K562 (cell line): ENCODE measurements at regions not wholly inside any gene's neighbourhood (a gene's known extent, or its start where the extent isn't known, plus 50 kb on each side); places are given as distances from the start of the nearest gene placed in this dataset.

Experiments used
- ATAC-seq: fragments of 200-7000 bp; cut with Tn5 transposase; 3 replicates; pipeline ENCODE4 v1.9.1; 2020; ENCODE audit warnings: moderate library complexity
- BruUV-seq: library from RNA; stranded (reverse); fragments of 400-500 nt; replicated peaks from 2 replicates; lab custom pipeline; 2021; lab: Mats Ljungman, UMichigan
- CTCF ChIA-PET: fragments of 300-600 bp; formaldehyde crosslinking; extraction: SDS; loops from one replicate; lab custom pipeline; 2021; ENCODE audit warnings: low intra/inter-chr PET ratio; lab: Yijun Ruan, JAX
- POLR2A ChIA-PET: fragments of 300-600, 350-650 bp; sonication (Branson Sonifier 250); formaldehyde crosslinking; extraction: SDS; loops from one replicate; lab custom pipeline; 2021; ENCODE audit warnings: antibody characterized with exemption, inconsistent platforms; lab: Yijun Ruan, JAX
- DNase-seq, 4 experiments: peaks; one replicate each; pipeline versions ENCODE4 v3.0.0 to v3.0.0-alpha.2; 2011 to 2018; ENCODE audit warnings: low spot score in 3 of 4, mixed read lengths in 3 of 4; ENCODE audit errors: extremely low read depth in 1 of 4
- FAIRE-seq: peaks from 2 replicates; lab custom pipeline; 2011; peaks lifted over from hg19 to GRCh38; lab: Jason Lieb, UNC
- H2AFZ ChIP-seq: 2 replicates; pipeline ENCODE4 v1.6.0; 2011; ENCODE audit warnings: low read depth, low read length, control low read depth, inconsistent platforms
- H3K27ac ChIP-seq: fragments of 200-600 bp; 3 replicates; pipeline ENCODE4 v1.8.0; 2011; ENCODE audit warnings: low read depth, mild to moderate bottlenecking, control low read depth, inconsistent platforms, low read length, moderate library complexity, mixed read lengths; ENCODE audit errors: extremely low read depth
- H3K27me3 ChIP-seq, 2 experiments: fragments of 300-600 bp in 1 of 2; 2 replicates in 1 of 2; 3 replicates in 1 of 2; pipeline versions ENCODE4 v1.6.0 to v1.8.0; 2011; ENCODE audit warnings: inconsistent platforms in 2 of 2, low read length in 2 of 2, mild to moderate bottlenecking in 1 of 2, mixed read lengths in 1 of 2, moderate library complexity in 1 of 2; ENCODE audit not compliant: control insufficient read depth in 2 of 2, insufficient read depth in 2 of 2
- H3K36me3 ChIP-seq: fragments of 300-600 bp; 3 replicates; pipeline ENCODE4 v1.8.0; 2011; ENCODE audit warnings: mild to moderate bottlenecking, low read length, inconsistent platforms; ENCODE audit not compliant: control insufficient read depth, insufficient read depth
- H3K4me1 ChIP-seq, 2 experiments: fragments of 200-600 bp in 1 of 2; replicated peaks in 1 of 2; 2 replicates in 1 of 2; 3 replicates in 1 of 2; pipeline versions ENCODE4 v1.5.1 to v1.8.0; 2011; ENCODE audit warnings: inconsistent platforms in 2 of 2, low read length in 2 of 2, mild to moderate bottlenecking in 1 of 2, mixed read lengths in 1 of 2, moderate library complexity in 1 of 2; ENCODE audit not compliant: control insufficient read depth in 2 of 2, insufficient read depth in 2 of 2
- H3K4me2 ChIP-seq: 2 replicates; pipeline ENCODE4 v1.6.1; 2011; ENCODE audit warnings: low read length, control low read depth, inconsistent platforms, mixed read lengths; ENCODE audit not compliant: insufficient read depth
- H3K4me3 ChIP-seq: fragments of 200-600 bp; sonication (generic), shearing (Covaris generic); 2 replicates; pipeline ENCODE4 v1.5.1; 2016; ENCODE audit warnings: control low read depth, inconsistent platforms
- H3K79me2 ChIP-seq: fragments of 200-600 bp; 3 replicates; pipeline ENCODE4 v1.8.0; 2011; ENCODE audit warnings: low read length, inconsistent platforms; ENCODE audit not compliant: control insufficient read depth, insufficient read depth
- H3K9ac ChIP-seq, 2 experiments: 2 replicates each; pipeline versions ENCODE4 v1.6.0 to v1.6.1; 2011; ENCODE audit warnings: low read depth in 2 of 2, low read length in 2 of 2, control low read depth in 1 of 2, inconsistent platforms in 1 of 2, mild to moderate bottlenecking in 1 of 2, mixed read lengths in 1 of 2; ENCODE audit not compliant: insufficient read depth in 1 of 2
- H3K9me1 ChIP-seq: one replicate; pipeline ENCODE4 v1.6.0; 2011; ENCODE audit warnings: inconsistent platforms, mild to moderate bottlenecking, low read length, moderate library complexity; ENCODE audit not compliant: control insufficient read depth, insufficient read depth
- H3K9me3 ChIP-seq: replicated peaks from 2 replicates; pipeline ENCODE4 v1.5.1; 2011; ENCODE audit warnings: low read depth, low read length, inconsistent platforms; ENCODE audit not compliant: control insufficient read depth, insufficient read depth
- H4K20me1 ChIP-seq: replicated peaks from 2 replicates; pipeline ENCODE4 v1.6.1; 2011; ENCODE audit warnings: low read length, inconsistent platforms, mixed read lengths; ENCODE audit not compliant: control insufficient read depth, insufficient read depth
- ARID3A ChIP-seq: IDR thresholded peaks from 2 replicates; pipeline ENCODE4 v1.6.1; 2012; ENCODE audit warnings: low read depth, low read length, improper control_type of control experiment, borderline replicate concordance
- CHD7 ChIP-seq: fragments of 200-600 bp; sonication (generic); IDR thresholded peaks from one replicate; pipeline ENCODE4 v1.6.1; 2012; ENCODE audit warnings: mild to moderate bottlenecking, low read depth, low read length, inconsistent platforms
- ID3 ChIP-seq, 2 experiments: fragments of 250-450 bp in 1 of 2; fragments of 450-650 bp in 1 of 2; sonication (Bioruptor Pico) in 1 of 2; IDR thresholded peaks; 2 replicates each; pipeline versions ENCODE4 v1.6.1 to v1.8.0; 2016 to 2021; ENCODE audit warnings: mild to moderate bottlenecking in 2 of 2, moderate library complexity in 2 of 2, missing compliant biosample characterization in 1 of 2, missing genetic modification characterization in 1 of 2
- TBP ChIP-seq: optimal IDR thresholded peaks from 2 replicates; pipeline ENCODE3; 2011; ENCODE audit warnings: low read depth, low read length, improper control_type of control experiment
- USF2 ChIP-seq: sonication (generic); formaldehyde crosslinking; IDR thresholded peaks from 2 replicates; pipeline ENCODE4 v1.5.0; 2020; ENCODE audit warnings: missing genetic modification reagents
- ZKSCAN8 ChIP-seq: fragments of 200-800 bp; sonication (Bioruptor generic); IDR thresholded peaks from 2 replicates; pipeline ENCODE4 v1.6.1; 2016; ENCODE audit warnings: missing genetic modification characterization, missing compliant biosample characterization
- ZNF12 ChIP-seq: sonication (generic); formaldehyde crosslinking; IDR thresholded peaks from 2 replicates; pipeline ENCODE4 v1.4.0; 2020; ENCODE audit warnings: mild to moderate bottlenecking, missing genetic modification reagents
- WGBS: fragments of 100-300 bp; shearing (Covaris generic); methylation state at CpG from one replicate; pipeline ENCODE4 v1.1.6; 2016; ENCODE audit warnings: low coverage, mixed read lengths; ENCODE audit not compliant: insufficient coverage; ENCODE audit errors: missing lambda C conversion rate; 5-methylcytosine and 5-hydroxymethylcytosine counted together
- in situ Hi-C: fragments of 300-500 bp; cut with MboI; formaldehyde crosslinking; loops from 4 replicates; pipeline ENCODE4 v1.15.0; 2018; ENCODE audit warnings: inconsistent platforms, mixed read lengths
- intact Hi-C: fragments of 100-400 bp; cut with micrococcal nuclease; formaldehyde crosslinking; loops from 2 replicates; pipeline ENCODE4 v1.14.2; 2022

- peak; percentile 82 for ATAC-seq
- 17% methylated on average over 6 of the region's 6 CpGs for WGBS
- in situ Hi-C loops (no loop called here), intact Hi-C loops (no loop called here)
- no peaks in the 10 kb centered on the region for H3K27me3 ChIP-seq
- H4K20me1 ChIP-seq, result no peaks in the 10 kb centered on the region
- H3K9me1 ChIP-seq, result no peaks in the 10 kb centered on the region
- H3K79me2 ChIP-seq, result no peaks in the 10 kb centered on the region
- no peak overlapping the region for H3K27ac ChIP-seq
- no peak for FAIRE-seq
- H3K36me3 ChIP-seq, result no peaks in the 10 kb centered on the region
- no peak overlapping the region for H3K4me2 ChIP-seq
- peak in 2 of 4 experiments; percentile 55 to 77 for DNase-seq
- peak overlapping the region in 1 of 2 experiments; percentile 45; a peak in 1 of 4 replicates for H3K9ac ChIP-seq
- H2AFZ ChIP-seq, result peak overlapping the region; percentile 3
- no TSS peak for BruUV-seq
- H3K4me1 ChIP-seq, result peaks cover 13 to 16% of the 10 kb centered on the region in 2 experiments
- CTCF ChIA-PET, result no interaction called here
- no peaks in the 10 kb centered on the region for H3K9me3 ChIP-seq
- no peak overlapping the region for H3K4me3 ChIP-seq
- POLR2A ChIA-PET, result interaction anchor here (0.9 kb wide), 1 partner anchor 13 kb away, joined by 3 read pairs; no protein-coding TSS in a partner anchor
- TF ChIP-seq ARID3A (no peak), ZNF12 (CRISPR knock-in tag) (no peak), ID3 (CRISPR knock-in tag; IDR thresholded peaks at IDR 0.05) (no peak), ID3 (tag; IDR thresholded peaks at IDR 0.05) (no peak), TBP (peak; percentile 18), CHD7 (no peak), ZKSCAN8 (CRISPR knock-in tag) (no peak), USF2 (CRISPR knock-in tag) (peak; percentile 77)
Measured at GRCh38 chr6:14502551-14502950, 385.0 kb downstream of the CD83 start.
